ENCODE measurements at regions not wholly inside any gene's neighbourhood (a gene's known extent, or its start where the extent isn't known, plus 50 kb on each side); places are given as distances from the start of the nearest gene placed in this dataset.

- Histone ChIP-seq H3K4me3 (ENCODE audit: low read depth in 2 of 2, low read length in 2 of 2) (no peak overlapping the region), H3K27ac (ENCODE audit: low read length) (no peak overlapping the region), H3K4me1 (ENCODE audit: control insufficient read depth, insufficient read depth, low read length) (no peaks in the 10 kb centered on the region), H3K9me3 (ENCODE audit: control insufficient read depth, insufficient read depth, low read depth, low read length) (0 out of 2 replicates have a peak, but pooled peaks cover 9% of the 10 kb centered on the region), H3K27me3 (ENCODE audit: control insufficient read depth, insufficient read depth, low read length) (no peaks in the 10 kb centered on the region), H3K36me3 (ENCODE audit: control insufficient read depth, insufficient read depth, low read length) (no peaks in the 10 kb centered on the region)
- TF ChIP-seq POLR2AphosphoS5 (IDR thresholded peaks at IDR 0.05; ENCODE audit: low read depth, low read length): no peak
- no peak for TF ChIP-seq SIN3A (IDR thresholded peaks at IDR 0.05; ENCODE audit: borderline replicate concordance, insufficient read depth, low read depth, low read length)
- intact Hi-C loops (cut with micrococcal nuclease; ENCODE audit: unreplicated experiment) (no loop called here), in situ Hi-C loops (cut with HindIII; ENCODE audit: low pct_unique_long_range_greater_than_20kb, low sequenced_read_pairs) (no loop called here)
- ChIA-PET POLR2A (no interaction called here), CTCF (no interaction called here)
- BruUV-seq (replicated peaks): no TSS peak
- ATAC-seq (no peak), DNase-seq (ENCODE audit: low read depth, low spot score) (no peak)
Measured at GRCh38 chr6:62672989-62673388, 387.0 kb upstream of the KHDRBS2 start.

- intact Hi-C loops (cut with micrococcal nuclease; ENCODE audit: unreplicated experiment): no loop called here
- DNase-seq (ENCODE audit: low read depth, low spot score) (no peak), ATAC-seq (no peak)
- no peak overlapping the region for H3K27ac ChIP-seq (ENCODE audit: low read length)
- CTCF ChIA-PET: no interaction called here
- in situ Hi-C loops (cut with HindIII; ENCODE audit: low pct_unique_long_range_greater_than_20kb, low sequenced_read_pairs): no loop called here
- H3K4me1 ChIP-seq (ENCODE audit: control insufficient read depth, insufficient read depth, low read length): no peaks in the 10 kb centered on the region
- H3K9me3 ChIP-seq (ENCODE audit: control insufficient read depth, insufficient read depth, low read depth, low read length): peaks cover 7% of the 10 kb centered on the region; the same call in 1 of the 2 replicates
- H3K36me3 ChIP-seq (ENCODE audit: control insufficient read depth, insufficient read depth, low read length): no peaks in the 10 kb centered on the region
- no peaks in the 10 kb centered on the region for H3K27me3 ChIP-seq (ENCODE audit: control insufficient read depth, insufficient read depth, low read length)
- no TSS peak for BruUV-seq (replicated peaks)
- POLR2A ChIA-PET: no interaction called here
- TF ChIP-seq CTCF (IDR thresholded peaks at IDR 0.05): no peak
- no peak for TF ChIP-seq TCF7L2 (IDR thresholded peaks at IDR 0.05; ENCODE audit: low read depth, low read length)
- TF ChIP-seq REST (IDR thresholded peaks at IDR 0.05; ENCODE audit: insufficient read depth in 1 of 2, low read depth in 2 of 2, low read length in 1 of 2): no peak
- TF ChIP-seq SIN3A (IDR thresholded peaks at IDR 0.05; ENCODE audit: borderline replicate concordance, insufficient read depth, low read depth, low read length): no peak
- no peak for TF ChIP-seq POLR2AphosphoS5 (IDR thresholded peaks at IDR 0.05; ENCODE audit: low read depth, low read length)
- no peak overlapping the region for H3K4me3 ChIP-seq (ENCODE audit: low read depth in 2 of 2, low read length in 2 of 2)
Measured at GRCh38 chr6:62670490-62671223, 384.6 kb upstream of the KHDRBS2 start.

- ATAC-seq (no peak), DNase-seq (ENCODE audit: low read depth, low spot score) (no peak)
- no peaks in the 10 kb centered on the region for H3K4me1 ChIP-seq (ENCODE audit: control insufficient read depth, insufficient read depth, low read length)
- no peak overlapping the region for H3K27ac ChIP-seq (ENCODE audit: low read length)
- H3K36me3 ChIP-seq (ENCODE audit: control insufficient read depth, insufficient read depth, low read length): no peaks in the 10 kb centered on the region
- no TSS peak for BruUV-seq (replicated peaks)
- in situ Hi-C loops (cut with HindIII; ENCODE audit: low pct_unique_long_range_greater_than_20kb, low sequenced_read_pairs): no loop called here
- no peaks in the 10 kb centered on the region for H3K27me3 ChIP-seq (ENCODE audit: control insufficient read depth, insufficient read depth, low read length)
- no peak overlapping the region for H3K4me3 ChIP-seq (ENCODE audit: low read depth in 2 of 2, low read length in 2 of 2)
- peaks cover 7% of the 10 kb centered on the region; the same call in 1 of the 2 replicates for H3K9me3 ChIP-seq (ENCODE audit: control insufficient read depth, insufficient read depth, low read depth, low read length)
- TF ChIP-seq POLR2AphosphoS5 (IDR thresholded peaks at IDR 0.05; ENCODE audit: low read depth, low read length) (no peak), REST (IDR thresholded peaks at IDR 0.05; ENCODE audit: insufficient read depth in 1 of 2, low read depth in 2 of 2, low read length in 1 of 2) (no peak), TCF7L2 (IDR thresholded peaks at IDR 0.05; ENCODE audit: low read depth, low read length) (no peak), SIN3A (IDR thresholded peaks at IDR 0.05; ENCODE audit: borderline replicate concordance, insufficient read depth, low read depth, low read length) (no peak), CTCF (IDR thresholded peaks at IDR 0.05) (no peak)
- intact Hi-C loops (cut with micrococcal nuclease; ENCODE audit: unreplicated experiment): no loop called here
- ChIA-PET CTCF (no interaction called here), POLR2A (no interaction called here)
Measured at GRCh38 chr6:62669831-62670230, 383.8 kb upstream of the KHDRBS2 start.
